Bronchial epithelial cell (primary cell): ENCODE measurements at regions not wholly inside any gene's neighbourhood (a gene's known extent, or its start where the extent isn't known, plus 50 kb on each side); places are given as distances from the start of the nearest gene placed in this dataset.

Experiments used
- DNase-seq: peaks from one replicate; pipeline ENCODE4 v3.0.0-alpha.2; 2010; ENCODE audit warnings: low read depth
- FAIRE-seq: peaks from 2 replicates; lab custom pipeline; 2011; peaks lifted over from hg19 to GRCh38; lab: Jason Lieb, UNC
- H3K27me3 ChIP-seq: 2 replicates; pipeline ENCODE4 v1.5.1; 2011; ENCODE audit warnings: low read length; ENCODE audit not compliant: control insufficient read depth, insufficient read depth
- H3K36me3 ChIP-seq: 2 replicates; pipeline ENCODE4 v1.5.1; 2011; ENCODE audit warnings: low read length; ENCODE audit not compliant: control insufficient read depth, insufficient read depth
- H3K4me3 ChIP-seq: 2 replicates; pipeline ENCODE4 v1.5.1; 2011; ENCODE audit warnings: mild to moderate bottlenecking, low read depth, low read length, control low read depth
- TF ChIP-seq, protein P1 (sequence below): IDR thresholded peaks from 2 replicates; pipeline ENCODE4 v1.5.1; 2011; ENCODE audit warnings: mild to moderate bottlenecking, moderate library complexity, low read length, control low read depth, inconsistent platforms; ENCODE audit not compliant: insufficient read depth, severe bottlenecking

DNA sequence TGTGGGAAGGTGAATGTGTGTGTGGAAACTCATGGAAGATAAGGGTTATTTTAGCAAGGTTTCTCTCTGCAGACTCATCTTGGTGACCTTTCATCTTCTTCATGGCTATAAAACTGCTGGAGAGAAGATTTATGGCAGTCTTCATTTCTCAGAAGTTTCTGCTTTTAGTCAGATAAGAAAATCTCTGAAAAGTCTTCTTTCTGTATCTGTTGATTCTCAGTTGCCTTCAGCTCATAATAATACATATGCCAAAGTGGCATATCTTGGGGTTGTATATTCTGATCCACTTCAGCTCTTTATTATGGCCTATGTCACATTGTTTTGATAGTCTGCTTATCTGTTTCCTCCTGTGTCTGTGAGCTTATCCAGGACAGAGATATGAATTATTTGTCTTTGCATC, 143.3 kb upstream of the TMTC4 start:
- Histone ChIP-seq H3K36me3 (no peaks in the 10 kb centered on the region), H3K27me3 (no peaks in the 10 kb centered on the region), H3K4me3 (no peak overlapping the region)
- DNase-seq = no peak
- FAIRE-seq = no peak
- TF ChIP-seq, protein P1, sequence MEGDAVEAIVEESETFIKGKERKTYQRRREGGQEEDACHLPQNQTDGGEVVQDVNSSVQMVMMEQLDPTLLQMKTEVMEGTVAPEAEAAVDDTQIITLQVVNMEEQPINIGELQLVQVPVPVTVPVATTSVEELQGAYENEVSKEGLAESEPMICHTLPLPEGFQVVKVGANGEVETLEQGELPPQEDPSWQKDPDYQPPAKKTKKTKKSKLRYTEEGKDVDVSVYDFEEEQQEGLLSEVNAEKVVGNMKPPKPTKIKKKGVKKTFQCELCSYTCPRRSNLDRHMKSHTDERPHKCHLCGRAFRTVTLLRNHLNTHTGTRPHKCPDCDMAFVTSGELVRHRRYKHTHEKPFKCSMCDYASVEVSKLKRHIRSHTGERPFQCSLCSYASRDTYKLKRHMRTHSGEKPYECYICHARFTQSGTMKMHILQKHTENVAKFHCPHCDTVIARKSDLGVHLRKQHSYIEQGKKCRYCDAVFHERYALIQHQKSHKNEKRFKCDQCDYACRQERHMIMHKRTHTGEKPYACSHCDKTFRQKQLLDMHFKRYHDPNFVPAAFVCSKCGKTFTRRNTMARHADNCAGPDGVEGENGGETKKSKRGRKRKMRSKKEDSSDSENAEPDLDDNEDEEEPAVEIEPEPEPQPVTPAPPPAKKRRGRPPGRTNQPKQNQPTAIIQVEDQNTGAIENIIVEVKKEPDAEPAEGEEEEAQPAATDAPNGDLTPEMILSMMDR = no peak

DNA sequence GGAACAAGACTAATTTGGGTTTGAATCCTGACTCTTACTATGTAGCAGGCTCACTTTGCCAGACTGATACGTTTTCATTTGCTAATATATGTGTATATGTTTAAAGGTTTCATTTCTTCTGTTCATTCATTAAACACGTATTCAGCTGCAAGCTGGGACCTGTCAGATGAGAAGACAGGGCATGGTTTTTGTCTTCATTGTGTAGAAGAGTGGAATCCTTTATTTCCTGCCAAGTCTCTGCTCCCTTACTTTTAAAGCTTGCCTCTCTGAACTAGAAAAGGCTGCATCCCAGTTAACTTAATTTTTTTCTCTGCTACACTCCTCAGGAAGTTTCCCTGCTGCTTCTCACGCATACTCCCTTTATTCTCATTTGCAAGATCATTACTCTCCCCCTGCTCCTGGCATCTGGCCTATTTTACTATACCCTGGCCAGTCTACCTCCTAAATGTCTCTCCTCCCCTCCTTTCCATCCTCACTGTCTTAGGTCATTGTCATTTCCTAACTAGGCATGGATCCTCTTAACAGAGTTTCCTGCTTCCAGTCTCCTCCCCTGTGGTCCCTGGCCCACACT, 141.0 kb upstream of the TMTC4 start:
- no peaks in the 10 kb centered on the region for H3K27me3 ChIP-seq
- no peak for FAIRE-seq
- no peaks in the 10 kb centered on the region for H3K36me3 ChIP-seq
- H3K4me3 ChIP-seq = no peak overlapping the region
- TF ChIP-seq, protein P1 = no peak
- DNase-seq = peak; percentile 34

DNA sequence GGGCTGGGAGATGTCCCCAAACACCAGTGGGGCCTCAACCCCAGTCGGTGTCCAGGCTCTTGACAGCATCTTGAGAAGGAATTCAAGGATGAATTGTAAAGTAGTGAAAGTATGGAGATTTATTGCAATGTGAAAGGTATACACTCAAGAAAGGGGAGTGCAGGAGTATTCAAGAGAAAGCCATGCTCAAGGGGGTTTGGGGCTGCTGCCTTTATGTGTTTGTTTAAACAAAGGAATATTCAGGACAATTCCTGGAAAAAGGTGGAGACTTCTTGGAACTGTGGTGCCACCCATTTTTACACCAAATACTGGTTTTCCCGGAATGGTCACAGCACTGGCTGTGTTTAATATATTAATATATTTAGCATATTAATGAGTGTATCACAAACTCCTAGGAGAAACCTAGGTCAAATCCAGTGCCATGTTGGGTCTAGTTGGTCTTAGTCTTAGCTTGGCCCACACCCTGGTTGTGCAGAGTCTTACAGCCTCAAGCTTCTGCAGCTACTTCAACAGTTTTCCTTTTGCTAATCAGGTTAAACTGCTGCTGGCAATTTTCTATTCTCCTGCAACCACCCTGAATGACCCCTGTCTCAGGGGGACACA, 138.5 kb upstream of the TMTC4 start:
- TF ChIP-seq, protein P1 = no peak
- FAIRE-seq (no peak), DNase-seq (no peak)

DNA sequence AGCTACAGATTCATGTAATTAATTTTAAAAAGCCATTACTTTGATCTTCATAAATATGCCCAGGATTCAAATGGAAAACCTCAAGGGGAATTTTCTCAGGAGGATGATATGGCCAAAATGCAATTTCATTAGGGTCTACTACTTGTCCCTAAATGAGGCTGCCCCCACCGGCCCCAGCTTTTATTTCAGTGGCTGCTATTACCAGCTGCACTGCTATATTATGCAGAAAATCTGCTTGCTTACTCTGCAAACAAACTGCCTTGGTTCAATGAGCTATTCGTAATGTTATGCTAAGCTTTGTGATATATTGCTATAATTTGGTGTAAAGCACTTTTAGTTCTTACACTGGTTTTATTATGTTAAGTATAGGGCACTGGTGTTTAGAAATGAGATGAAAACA, 137.3 kb upstream of the TMTC4 start:
- FAIRE-seq = no peak
- H3K4me3 ChIP-seq = no peak overlapping the region
- DNase-seq = no peak
- no peaks in the 10 kb centered on the region for H3K36me3 ChIP-seq
- H3K27me3 ChIP-seq = no peaks in the 10 kb centered on the region
- TF ChIP-seq, protein P1 = no peak

More for the DNA sequence above, 138.5 kb upstream of the TMTC4 start:
- Histone ChIP-seq H3K27me3 (no peaks in the 10 kb centered on the region), H3K36me3 (no peaks in the 10 kb centered on the region), H3K4me3 (no peak overlapping the region)

DNA sequence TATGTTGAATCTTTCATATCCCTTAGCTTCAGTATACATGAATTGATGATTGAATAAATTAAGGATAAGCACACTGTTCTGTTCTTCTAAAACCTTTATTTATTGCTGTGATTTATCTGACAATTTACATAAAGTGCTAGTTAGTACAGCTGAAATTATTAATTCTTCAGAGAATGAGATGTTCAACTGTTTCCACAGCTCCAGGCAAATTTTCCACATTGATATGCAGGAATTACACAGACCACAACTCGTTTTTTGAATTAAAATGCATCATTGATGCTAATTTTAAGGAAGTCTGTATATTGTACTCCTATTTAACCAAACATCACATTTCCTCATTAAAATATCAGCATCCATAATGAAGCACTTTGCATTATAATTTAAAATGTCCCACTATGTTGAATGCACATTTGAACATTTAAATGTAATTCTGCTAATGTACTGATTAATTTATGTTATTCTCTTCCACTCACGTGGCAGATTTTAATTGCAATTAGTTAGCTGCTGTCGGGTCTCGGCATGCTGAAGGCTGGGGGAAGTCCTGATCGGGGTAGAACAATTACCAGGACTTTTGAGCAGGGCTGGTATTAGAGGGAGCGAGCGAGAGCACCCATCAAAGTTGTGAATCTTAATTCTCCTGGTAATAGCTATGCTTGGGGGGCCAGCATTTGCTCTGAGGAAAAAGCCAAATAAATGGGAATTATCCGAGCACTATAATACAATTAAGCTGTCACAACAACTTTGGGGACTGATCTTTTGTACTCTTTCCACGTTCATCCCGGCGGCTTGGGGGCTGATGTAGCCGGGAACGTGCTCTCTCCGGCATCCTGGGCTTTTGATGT, 136.7 kb upstream of the TMTC4 start:
- Histone ChIP-seq H3K27me3 (no peaks in the 10 kb centered on the region), H3K4me3 (no peak overlapping the region), H3K36me3 (no peaks in the 10 kb centered on the region)
- DNase-seq (no peak), FAIRE-seq (no peak)
- TF ChIP-seq, protein P1 = no peak
